ENCODE measurements at regions not wholly inside any gene's neighbourhood (a gene's known extent, or its start where the extent isn't known, plus 50 kb on each side); places are given as distances from the start of the nearest gene placed in this dataset.

DNA sequence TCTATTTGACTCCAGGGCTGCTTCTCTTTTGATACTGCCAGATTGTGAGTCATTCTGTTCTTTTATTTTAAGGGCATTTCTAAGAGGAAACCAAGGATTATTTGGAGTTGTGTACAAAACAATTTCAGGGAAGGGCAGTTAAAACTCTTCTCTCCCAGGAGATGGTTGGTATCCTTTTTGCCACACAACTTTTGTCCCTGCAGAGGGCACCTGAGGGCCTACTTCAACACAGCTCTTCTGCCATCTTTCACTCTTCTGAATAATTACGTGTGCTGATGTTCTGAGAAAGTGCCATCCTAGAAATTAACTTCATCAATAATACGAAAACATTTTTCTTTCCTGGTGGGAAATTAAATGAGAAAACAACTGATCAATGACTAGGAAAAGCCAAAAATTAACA, 75.7 kb upstream of the GADL1 start:
- TF ChIP-seq CTCF (conservative IDR thresholded peaks at IDR 0.05) (no peak; the same call in 1 of the 2 replicates), EZH2 (IDR thresholded peaks at IDR 0.05; ENCODE audit: low read depth) (no peak)
